Activated CD8-positive, alpha-beta memory T cell treated with anti-CD3 and anti-CD28 coated beads, Interleukin-2, amount 10 ng/mL, durations not matched to agents 7 days and 5 days (primary cell): ENCODE measurements at regions not wholly inside any gene's neighbourhood (a gene's known extent, or its start where the extent isn't known, plus 50 kb on each side); places are given as distances from the start of the nearest gene placed in this dataset.

Source experiments
- ATAC-seq: fragments of 150-1000 bp; cut with Tn5 transposase; one replicate; pipeline ENCODE4 v1.10.0; 2021; ENCODE audit warnings: moderate library complexity
- CTCF ChIA-PET: fragments of 350-600 bp; sonication (Branson Sonifier 250); formaldehyde crosslinking; loops from one replicate; lab custom pipeline; 2021; ENCODE audit warnings: antibody characterized with exemption; lab: Charles Lee
- DNase-seq: peaks from one replicate; pipeline ENCODE4 v3.0.0-alpha.2; 2020
- H3K27ac Mint-ChIP-seq: one replicate; pipeline ENCODE4 v1.8.0; 2021; ENCODE audit warnings: mild to moderate bottlenecking, mixed read lengths
- H3K27me3 Mint-ChIP-seq: one replicate; pipeline ENCODE4 v1.8.0; 2021; ENCODE audit warnings: mixed read lengths
- H3K36me3 Mint-ChIP-seq: one replicate; pipeline ENCODE4 v1.8.0; 2021; ENCODE audit warnings: mild to moderate bottlenecking, mixed read lengths
- H3K4me1 Mint-ChIP-seq: one replicate; pipeline ENCODE4 v1.8.0; 2021; ENCODE audit warnings: mixed read lengths
- H3K4me3 Mint-ChIP-seq: one replicate; pipeline ENCODE4 v1.8.0; 2021; ENCODE audit warnings: mild to moderate bottlenecking, moderate library complexity, mixed read lengths
- H3K9me3 Mint-ChIP-seq: one replicate; pipeline ENCODE4 v1.8.0; 2022; ENCODE audit warnings: low read depth, mixed read lengths

DNA sequence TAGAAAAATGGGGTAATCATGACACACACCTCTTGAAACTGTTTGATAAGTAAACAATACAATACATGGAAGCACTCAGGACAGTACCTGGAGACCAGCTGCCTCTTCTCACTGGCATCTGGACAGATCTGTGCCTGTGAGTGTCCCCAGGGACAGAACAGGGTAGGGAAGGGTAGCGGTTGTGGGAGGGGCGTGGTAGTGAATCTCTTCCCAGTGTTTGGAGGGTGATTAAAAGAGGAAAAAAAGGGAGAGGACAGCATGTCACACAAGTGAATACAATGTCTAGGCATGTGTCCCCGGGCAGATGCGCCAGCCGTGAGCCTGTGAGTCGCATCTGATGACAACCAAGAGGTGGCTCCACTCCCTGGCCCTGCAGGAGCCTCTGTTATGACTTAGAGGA is 138.8 kb upstream of the MSX1 start:
- Mint-ChIP-seq H3K9me3 (peaks cover 5% of the 10 kb centered on the region), H3K27ac (no peak overlapping the region), H3K27me3 (no peaks in the 10 kb centered on the region), H3K4me1 (no peaks in the 10 kb centered on the region), H3K36me3 (peaks cover 3% of the 10 kb centered on the region), H3K4me3 (no peak overlapping the region)
- ATAC-seq = no peak
- DNase-seq = no peak
- CTCF ChIA-PET = no interaction called here

DNA sequence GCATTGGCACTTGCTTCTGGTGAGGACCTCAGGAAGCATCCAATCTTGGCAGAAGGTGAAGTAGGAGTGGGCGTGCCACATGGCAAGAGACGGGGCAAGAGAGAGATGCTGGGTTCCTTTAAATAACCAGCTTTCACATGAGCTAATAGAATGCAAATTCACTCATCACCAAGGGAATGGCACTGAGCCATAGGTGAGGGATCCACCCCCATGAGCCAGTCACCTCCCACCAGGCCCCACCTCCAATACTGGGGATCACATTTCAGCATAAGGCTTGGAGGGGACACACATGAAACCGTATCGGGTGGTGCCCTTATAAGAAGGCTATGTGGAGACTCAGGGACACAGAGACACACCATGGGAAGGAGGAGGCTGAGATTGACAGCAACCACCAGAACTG is 140.0 kb upstream of the MSX1 start:
- Mint-ChIP-seq H3K27me3 (no peaks in the 10 kb centered on the region), H3K4me3 (no peak overlapping the region), H3K9me3 (no peaks in the 10 kb centered on the region), H3K27ac (no peak overlapping the region), H3K36me3 (no peaks in the 10 kb centered on the region), H3K4me1 (no peaks in the 10 kb centered on the region)
- CTCF ChIA-PET = no interaction called here
- DNase-seq (no peak), ATAC-seq (no peak)

DNA sequence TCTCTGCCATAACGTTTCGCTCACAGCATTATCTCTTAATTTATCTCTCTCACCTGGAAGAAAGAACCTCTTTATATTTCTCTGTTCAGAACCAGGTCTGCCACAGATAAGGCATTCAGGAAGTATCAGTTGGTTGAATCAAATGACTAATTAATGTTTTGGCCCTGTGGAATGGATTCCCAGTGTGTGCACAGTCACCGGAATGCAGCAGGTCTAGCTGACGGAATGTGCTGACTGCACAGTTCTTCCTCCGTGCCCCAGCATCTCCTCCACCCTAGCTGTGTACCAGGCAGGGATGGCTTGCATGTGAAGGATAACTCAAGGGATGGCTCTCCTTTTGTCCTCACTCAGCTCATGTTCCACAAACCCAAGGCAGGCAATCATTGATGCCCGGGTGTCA is 141.8 kb upstream of the MSX1 start:
- H3K9me3 Mint-ChIP-seq = no peaks in the 10 kb centered on the region
- H3K4me3 Mint-ChIP-seq = no peak overlapping the region
- H3K27me3 Mint-ChIP-seq = no peaks in the 10 kb centered on the region
- H3K27ac Mint-ChIP-seq = no peak overlapping the region
- DNase-seq (no peak), ATAC-seq (no peak)
- no peaks in the 10 kb centered on the region for H3K4me1 Mint-ChIP-seq
- CTCF ChIA-PET = no interaction called here
- H3K36me3 Mint-ChIP-seq = no peaks in the 10 kb centered on the region

DNA sequence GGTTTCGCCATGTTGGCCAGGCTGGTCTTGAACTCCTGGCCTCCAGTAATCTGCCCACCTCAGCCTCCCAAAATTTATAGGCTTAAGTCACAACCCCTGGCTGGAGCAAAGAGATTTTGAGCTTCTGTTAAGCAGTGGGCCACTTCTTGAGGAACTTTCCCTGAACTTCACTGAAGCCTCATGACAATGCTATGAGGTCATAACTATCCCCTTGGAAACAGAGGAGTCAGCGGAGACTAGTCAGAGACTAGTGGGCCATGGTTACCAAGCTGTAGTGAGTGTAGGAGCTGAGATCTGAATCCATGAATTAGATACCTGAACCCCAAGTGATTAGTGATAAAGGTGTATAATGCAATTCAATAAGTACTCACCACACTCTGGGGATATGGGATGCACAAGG is 145.1 kb upstream of the MSX1 start:
- no peak for ATAC-seq
- Mint-ChIP-seq H3K9me3 (no peaks in the 10 kb centered on the region), H3K27me3 (no peaks in the 10 kb centered on the region), H3K4me3 (no peak overlapping the region), H3K4me1 (no peaks in the 10 kb centered on the region), H3K27ac (no peak overlapping the region), H3K36me3 (no peaks in the 10 kb centered on the region)
- DNase-seq = no peak
- CTCF ChIA-PET = no interaction called here

DNA sequence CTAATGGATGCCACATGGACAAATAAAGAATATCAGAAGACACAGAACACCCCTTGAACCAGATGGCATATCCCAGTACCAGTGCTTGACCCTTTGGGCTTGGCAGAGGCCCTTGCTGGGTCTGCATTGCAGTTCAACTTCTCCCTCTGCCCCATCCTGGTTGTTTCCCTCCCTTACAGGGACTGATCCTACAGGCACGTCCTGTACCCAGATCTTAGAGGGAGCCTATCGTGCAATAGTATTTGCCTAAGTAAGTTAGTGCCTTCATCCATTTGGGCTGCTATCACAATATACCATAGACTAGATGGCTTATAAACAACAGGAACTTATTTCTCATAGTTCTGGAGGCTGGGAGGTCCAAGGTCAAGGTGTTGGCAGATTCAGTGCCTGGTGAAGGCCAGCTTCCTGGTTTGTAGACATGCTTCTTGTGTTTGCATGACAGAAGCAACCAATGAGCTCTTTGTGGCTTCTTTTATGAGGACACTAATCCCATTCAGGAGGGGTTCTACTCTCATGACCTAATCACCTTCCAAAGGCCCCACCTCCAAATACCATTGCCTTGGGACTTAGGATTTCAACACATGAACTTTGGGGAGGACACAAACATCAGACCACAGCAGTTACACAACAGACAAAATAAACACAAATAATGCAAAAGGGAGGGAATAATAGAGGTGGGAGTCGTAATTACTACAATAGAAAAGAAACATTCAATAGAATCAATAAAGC is 146.5 kb upstream of the MSX1 start:
- Mint-ChIP-seq H3K27ac (no peak overlapping the region), H3K4me1 (no peaks in the 10 kb centered on the region), H3K4me3 (no peak overlapping the region), H3K27me3 (no peaks in the 10 kb centered on the region), H3K36me3 (no peaks in the 10 kb centered on the region), H3K9me3 (no peaks in the 10 kb centered on the region)
- CTCF ChIA-PET = no interaction called here
- ATAC-seq (no peak), DNase-seq (no peak)

DNA sequence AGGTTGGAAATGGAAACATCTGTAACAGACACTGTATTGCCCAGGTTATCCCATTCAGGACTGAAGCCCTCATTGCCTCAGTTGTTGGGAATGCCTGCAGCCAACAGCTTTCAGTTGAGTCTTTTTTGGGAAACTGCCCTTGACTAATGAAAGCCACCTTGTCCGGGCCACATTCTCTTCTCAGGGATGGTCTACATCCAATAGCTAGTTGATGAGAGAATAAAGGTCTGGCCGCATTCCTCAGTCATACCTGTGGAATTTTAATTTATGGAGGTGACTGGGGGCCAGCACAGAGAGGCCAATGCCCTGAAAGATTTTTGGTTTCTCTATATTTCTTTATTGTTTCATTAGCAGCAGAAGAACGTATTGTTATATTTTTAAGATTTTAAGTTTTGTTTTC is 147.6 kb upstream of the MSX1 start:
- no peaks in the 10 kb centered on the region for H3K9me3 Mint-ChIP-seq

DNA sequence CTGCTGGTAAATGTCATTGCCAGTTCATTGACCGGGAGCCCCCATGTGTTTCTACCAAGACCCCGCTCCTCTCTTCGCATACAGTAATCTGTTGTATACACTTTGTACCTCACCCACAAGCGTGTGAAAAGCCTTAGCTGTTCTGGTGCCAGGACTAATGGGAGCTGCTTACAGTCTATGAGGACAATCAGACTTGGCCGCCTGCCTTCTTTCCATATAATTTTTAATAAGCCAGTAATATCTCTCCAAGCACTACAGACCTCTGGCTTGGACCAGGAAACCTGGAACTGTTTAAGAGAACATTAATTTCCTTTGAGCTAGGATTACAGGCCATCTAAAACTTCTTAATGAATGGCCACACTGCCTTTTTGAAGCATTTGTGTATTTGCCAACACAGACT is 149.7 kb upstream of the MSX1 start:
- no peaks in the 10 kb centered on the region for H3K4me1 Mint-ChIP-seq
- H3K36me3 Mint-ChIP-seq = no peaks in the 10 kb centered on the region
- ATAC-seq (no peak), DNase-seq (no peak)
- H3K9me3 Mint-ChIP-seq = no peaks in the 10 kb centered on the region
- H3K27ac Mint-ChIP-seq = no peak overlapping the region
- H3K4me3 Mint-ChIP-seq = no peak overlapping the region
- CTCF ChIA-PET = no interaction called here
- no peaks in the 10 kb centered on the region for H3K27me3 Mint-ChIP-seq

More for the DNA sequence above, 147.6 kb upstream of the MSX1 start:
- ATAC-seq (no peak), DNase-seq (no peak)
- Mint-ChIP-seq H3K4me1 (no peaks in the 10 kb centered on the region), H3K4me3 (no peak overlapping the region), H3K27ac (no peak overlapping the region), H3K27me3 (no peaks in the 10 kb centered on the region), H3K36me3 (no peaks in the 10 kb centered on the region)
- CTCF ChIA-PET = no interaction called here

DNA sequence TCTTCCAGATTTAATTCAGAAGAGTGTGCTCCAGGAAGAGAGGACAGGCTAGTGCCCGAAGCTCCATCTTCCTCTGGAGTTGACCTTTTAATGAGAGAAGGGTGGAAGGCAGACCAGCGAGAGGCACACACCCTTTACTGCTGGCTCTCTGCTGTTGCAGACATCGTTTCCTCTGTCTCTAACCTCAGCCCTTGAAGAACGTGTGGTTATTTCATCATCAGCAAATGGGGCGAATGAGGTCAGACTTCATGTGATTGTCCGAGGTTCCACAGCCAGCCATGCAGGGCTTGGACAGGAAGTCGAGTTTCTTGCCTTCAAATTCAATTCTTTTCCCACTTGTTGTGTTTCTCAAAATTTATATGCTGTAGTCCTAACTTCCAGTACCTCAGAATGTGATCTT is 155.2 kb upstream of the MSX1 start:
- Mint-ChIP-seq H3K27me3 (no peaks in the 10 kb centered on the region), H3K9me3 (no peaks in the 10 kb centered on the region), H3K36me3 (peaks cover 2% of the 10 kb centered on the region), H3K4me1 (peaks cover 3% of the 10 kb centered on the region), H3K4me3 (no peak overlapping the region), H3K27ac (no peak overlapping the region)
- no peak for DNase-seq
- CTCF ChIA-PET = no interaction called here
- ATAC-seq = no peak

DNA sequence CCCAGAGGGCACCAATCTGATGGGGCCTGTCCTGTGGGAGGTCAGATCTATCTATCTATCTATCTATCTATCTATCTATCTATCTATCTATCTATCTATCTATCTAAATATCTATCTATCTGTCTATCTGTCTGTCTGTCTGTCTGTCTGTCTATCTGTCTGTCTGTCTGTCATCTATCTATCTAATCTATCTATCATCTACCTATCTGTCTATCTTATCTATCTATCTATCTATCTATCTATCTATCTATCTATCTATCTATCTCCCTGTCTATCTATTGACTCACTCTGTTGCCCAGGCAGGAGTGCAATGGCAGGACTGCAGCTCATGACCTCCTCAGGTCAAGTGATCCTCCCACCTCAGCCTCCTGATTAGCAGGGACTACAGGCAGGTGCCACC is 155.7 kb upstream of the STX18 start:
- no peaks in the 10 kb centered on the region for H3K27me3 Mint-ChIP-seq
- no peak for ATAC-seq
- H3K4me3 Mint-ChIP-seq = no peak overlapping the region
- H3K9me3 Mint-ChIP-seq = no peaks in the 10 kb centered on the region
- no peaks in the 10 kb centered on the region for H3K36me3 Mint-ChIP-seq
- DNase-seq = no peak
- CTCF ChIA-PET = no interaction called here
- no peak overlapping the region for H3K27ac Mint-ChIP-seq
- H3K4me1 Mint-ChIP-seq = peaks cover 10% of the 10 kb centered on the region

DNA sequence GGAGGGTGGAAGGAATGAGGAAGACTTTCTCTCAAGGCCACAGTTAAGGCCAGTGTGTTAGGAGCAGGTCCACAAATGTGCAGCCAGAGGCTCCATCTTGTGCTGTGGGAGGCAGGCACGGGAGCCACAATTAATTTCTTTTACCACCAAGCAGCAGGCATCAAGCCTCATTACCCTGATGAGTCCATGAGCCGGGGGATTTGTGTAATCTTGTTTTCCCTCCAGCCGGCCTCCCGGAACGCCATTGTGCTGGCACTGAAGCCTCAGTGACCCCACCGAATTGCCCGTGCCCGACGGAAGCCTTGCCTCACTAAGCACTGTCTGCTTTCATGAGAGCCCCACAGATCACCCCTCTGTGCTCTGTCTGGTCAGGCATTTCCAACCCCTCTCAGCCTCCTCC is 154.7 kb upstream of the STX18 start:
- H3K27ac Mint-ChIP-seq = no peak overlapping the region
- H3K36me3 Mint-ChIP-seq = no peaks in the 10 kb centered on the region
- peaks cover 10% of the 10 kb centered on the region for H3K4me1 Mint-ChIP-seq
- H3K27me3 Mint-ChIP-seq = no peaks in the 10 kb centered on the region
- no peaks in the 10 kb centered on the region for H3K9me3 Mint-ChIP-seq
- no peak overlapping the region for H3K4me3 Mint-ChIP-seq
- DNase-seq = no peak
- CTCF ChIA-PET = no interaction called here
- no peak for ATAC-seq

DNA sequence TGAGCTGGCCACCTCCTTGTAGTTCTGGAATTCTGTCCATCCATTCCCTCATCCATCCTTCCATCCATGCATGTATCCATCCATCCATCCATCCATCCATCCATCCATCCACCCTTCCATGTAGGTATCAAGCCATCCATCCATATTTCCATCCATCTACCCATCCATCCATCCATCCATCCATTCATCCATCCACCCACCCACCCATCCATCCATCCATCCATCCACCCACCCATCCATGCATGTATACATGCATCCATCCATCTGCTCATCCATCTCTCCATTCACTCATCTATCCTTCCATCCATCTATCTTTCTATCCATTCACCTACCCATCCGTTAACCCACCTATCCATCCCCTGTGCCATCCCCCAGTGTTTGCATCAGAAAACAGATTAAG is 153.6 kb upstream of the STX18 start:
- no peaks in the 10 kb centered on the region for H3K36me3 Mint-ChIP-seq
- H3K27ac Mint-ChIP-seq = no peak overlapping the region
- DNase-seq (no peak), ATAC-seq (no peak)
- peaks cover 13% of the 10 kb centered on the region for H3K4me1 Mint-ChIP-seq
- no peak overlapping the region for H3K4me3 Mint-ChIP-seq
- H3K9me3 Mint-ChIP-seq = no peaks in the 10 kb centered on the region
- H3K27me3 Mint-ChIP-seq = no peaks in the 10 kb centered on the region
- CTCF ChIA-PET = no interaction called here

DNA sequence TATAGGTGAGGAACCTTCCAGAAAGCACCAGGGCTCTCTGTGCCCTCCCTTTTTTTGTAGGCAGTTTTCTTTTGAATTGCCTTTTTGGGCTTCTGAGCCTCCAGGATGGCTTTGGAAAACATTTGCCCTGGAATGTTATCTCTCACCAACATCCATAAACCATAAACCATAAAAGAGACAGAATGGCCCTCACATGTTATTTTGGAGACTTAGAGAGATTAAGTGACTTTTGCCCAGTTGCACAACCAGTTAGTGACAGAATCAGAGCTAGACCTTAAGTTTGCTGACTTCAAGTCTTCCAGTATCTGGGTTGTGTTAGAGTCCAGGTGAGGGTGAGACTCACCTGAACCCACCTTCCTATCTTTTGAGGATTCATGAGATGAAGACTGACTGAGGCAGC is 153.0 kb upstream of the STX18 start:
- Mint-ChIP-seq H3K36me3 (peaks cover 2% of the 10 kb centered on the region), H3K27me3 (peaks cover 2% of the 10 kb centered on the region), H3K4me1 (peaks cover 18% of the 10 kb centered on the region), H3K27ac (no peak overlapping the region), H3K4me3 (no peak overlapping the region), H3K9me3 (no peaks in the 10 kb centered on the region)
- ATAC-seq (no peak), DNase-seq (no peak)
- CTCF ChIA-PET = no interaction called here

DNA sequence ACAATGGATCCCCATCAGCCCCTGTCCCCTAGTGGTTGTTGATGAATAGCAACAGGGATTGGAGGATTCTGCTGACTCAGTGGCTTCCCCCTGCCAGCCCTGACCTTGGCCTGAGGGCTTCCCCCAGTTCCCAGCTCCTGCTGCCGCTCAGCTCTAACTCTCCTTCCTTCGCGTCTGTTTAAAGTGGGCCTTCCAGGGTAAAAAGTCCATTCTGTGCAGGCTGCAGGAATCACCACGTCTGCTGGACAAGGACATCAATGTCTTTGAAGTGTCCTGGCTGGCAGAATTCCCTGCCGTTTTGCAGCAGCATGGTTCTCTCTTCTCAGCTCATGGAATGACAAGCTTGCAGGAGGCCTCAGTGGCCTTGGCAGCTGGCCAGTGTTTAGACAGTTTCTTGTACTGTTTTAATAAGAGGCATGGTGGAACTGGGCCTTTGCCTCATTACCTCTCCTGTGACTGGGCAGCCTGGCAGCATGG is 152.5 kb upstream of the STX18 start:
- Mint-ChIP-seq H3K4me1 (peaks cover 23% of the 10 kb centered on the region), H3K36me3 (peaks cover 3% of the 10 kb centered on the region), H3K4me3 (no peak overlapping the region), H3K27ac (no peak overlapping the region), H3K27me3 (peaks cover 2% of the 10 kb centered on the region), H3K9me3 (no peaks in the 10 kb centered on the region)
- ATAC-seq = no peak
- no peak for DNase-seq
- CTCF ChIA-PET = no interaction called here

DNA sequence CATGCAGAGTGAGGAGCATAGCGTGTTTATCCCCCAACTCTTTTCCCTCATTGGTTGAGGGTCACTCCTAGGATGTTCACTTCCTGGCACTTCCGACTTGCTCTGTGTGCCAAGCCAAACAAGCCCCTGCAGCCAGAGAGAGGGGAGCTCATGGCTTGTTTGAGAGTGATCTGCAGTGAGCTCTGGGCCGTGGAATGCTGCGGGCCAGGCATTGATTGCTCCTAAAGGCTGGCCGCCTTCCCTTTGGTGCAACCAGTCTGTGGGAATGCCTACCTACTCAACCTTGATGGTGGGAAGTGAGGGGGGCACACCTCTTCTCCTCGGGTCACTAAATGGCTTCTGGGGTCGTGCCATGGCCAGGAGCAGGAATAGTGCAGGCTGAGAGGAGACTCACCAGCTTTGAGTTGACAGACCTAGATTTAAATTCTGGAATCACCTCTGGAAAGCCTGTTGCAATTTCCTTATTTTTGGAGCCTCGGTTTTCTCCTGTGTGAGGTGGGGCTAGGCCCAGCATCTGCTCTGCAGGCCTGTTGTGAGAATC is 152.0 kb upstream of the STX18 start:
- Mint-ChIP-seq H3K27ac (no peak overlapping the region), H3K9me3 (no peaks in the 10 kb centered on the region), H3K4me3 (no peak overlapping the region), H3K4me1 (peaks cover 25% of the 10 kb centered on the region), H3K36me3 (peaks cover 3% of the 10 kb centered on the region), H3K27me3 (peaks cover 2% of the 10 kb centered on the region)
- DNase-seq = no peak
- no peak for ATAC-seq
- CTCF ChIA-PET = interaction anchor here (1.2 kb wide), 1 partner anchor 68 kb away, joined by 3 read pairs; no protein-coding TSS in a partner anchor
